Sciatic nerve (tissue), 2 donors: ENCODE measurements at regions not wholly inside any gene's neighbourhood (a gene's known extent, or its start where the extent isn't known, plus 50 kb on each side); places are given as distances from the start of the nearest gene placed in this dataset.
"Not testable (repeated sequence)": the region's sequence is repeated elsewhere in the genome, so short reads cannot be mapped to it uniquely, and the experiment has no call there.

Source experiments
- ATAC-seq: fragments of 200-7000 bp; cut with Tn5 transposase; one replicate; pipeline ENCODE4 v1.9.1; 2020; ENCODE audit warnings: mild to moderate bottlenecking, moderate library complexity
- DNase-seq: peaks from one replicate; pipeline ENCODE4 v3.0.0-alpha.2; 2020; ENCODE audit warnings: low spot score
- intact Hi-C: fragments of 100-400 bp; cut with DNase I; formaldehyde crosslinking; loops from one replicate; pipeline ENCODE4 v1.14.2; 2022
- donor health status: DM: no; HTN: no; CAD: no.
- donor health status: DM: no; HTN: no; CAD: no.

GRCh38 chr20:47847220-47847619 lies 61.9 kb upstream of the SULF2 start:
- intact Hi-C loops, DNase-seq: not testable (repeated sequence)

GRCh38 chr20:47846651-47847050 lies 61.4 kb upstream of the SULF2 start:
- intact Hi-C loops, DNase-seq, ATAC-seq: not testable (repeated sequence)

More at GRCh38 chr20:47847220-47847619, 61.9 kb upstream of the SULF2 start:
- ATAC-seq = not testable (repeated sequence)

GRCh38 chr20:47845382-47845977 lies 60.2 kb upstream of the SULF2 start:
- ATAC-seq, intact Hi-C loops, DNase-seq: not testable (repeated sequence)

GRCh38 chr20:47844568-47844906 lies 59.3 kb upstream of the SULF2 start:
- ATAC-seq, intact Hi-C loops, DNase-seq: not testable (repeated sequence)

- no peak for DNase-seq
- ATAC-seq = no peak
- intact Hi-C loops = no loop called here
These were observed 58.7 kb upstream of the SULF2 start for GRCh38 chr20:47843886-47844567.

GRCh38 chr20:47842950-47843349 lies 57.7 kb upstream of the SULF2 start:
- ATAC-seq = not testable (repeated sequence)

GRCh38 chr20:47842004-47842403 lies 56.7 kb upstream of the SULF2 start:
- ATAC-seq, DNase-seq, intact Hi-C loops: not testable (repeated sequence)

More at GRCh38 chr20:47842950-47843349, 57.7 kb upstream of the SULF2 start:
- intact Hi-C loops, DNase-seq: not testable (repeated sequence)

GRCh38 chr20:47836256-47836817 lies 51.1 kb upstream of the SULF2 start:
- ATAC-seq, DNase-seq, intact Hi-C loops: not testable (repeated sequence)
